Keratinocyte (primary cell): ENCODE measurements at regions not wholly inside any gene's neighbourhood (a gene's known extent, or its start where the extent isn't known, plus 50 kb on each side); places are given as distances from the start of the nearest gene placed in this dataset.
A peak's percentile ranks its signal among the peaks of the same experiment; 100 is the strongest.
"Not testable (repeated sequence)": the region's sequence is repeated elsewhere in the genome, so short reads cannot be mapped to it uniquely, and the experiment has no call there.

Experiments used
- DNase-seq: peaks from one replicate; pipeline ENCODE4 v3.0.0-alpha.2; 2011; ENCODE audit warnings: low read depth, missing footprints, low spot score
- FAIRE-seq: peaks from 2 replicates; lab custom pipeline; 2011; peaks lifted over from hg19 to GRCh38; lab: Jason Lieb, UNC
- H2AFZ ChIP-seq: 2 replicates; pipeline ENCODE4 v1.6.0; 2012; ENCODE audit warnings: low read length, control low read depth, inconsistent platforms; ENCODE audit not compliant: control insufficient read depth
- H3K27ac ChIP-seq: 2 replicates; pipeline ENCODE4 v1.5.1; 2011; ENCODE audit warnings: low read length; ENCODE audit not compliant: control insufficient read depth, insufficient read depth
- H3K27me3 ChIP-seq: 3 replicates; pipeline ENCODE4 v1.6.0; 2011; ENCODE audit warnings: low read length; ENCODE audit not compliant: control insufficient read depth, insufficient read depth; ENCODE audit errors: extremely low read depth
- H3K36me3 ChIP-seq, 2 experiments: 2 replicates in 1 of 2; 3 replicates in 1 of 2; pipeline ENCODE4 v1.5.1; 2011; ENCODE audit warnings: low read length in 2 of 2, mild to moderate bottlenecking in 1 of 2; ENCODE audit not compliant: control insufficient read depth in 2 of 2, insufficient read depth in 2 of 2; ENCODE audit errors: extremely low read depth in 1 of 2
- H3K4me1 ChIP-seq: 3 replicates; pipeline ENCODE4 v1.5.1; 2011; ENCODE audit warnings: low read length; ENCODE audit not compliant: control insufficient read depth, insufficient read depth; ENCODE audit errors: extremely low read depth
- H3K4me2 ChIP-seq: 3 replicates; pipeline ENCODE4 v1.6.0; 2011; ENCODE audit warnings: low read depth, low read length; ENCODE audit not compliant: control insufficient read depth, insufficient read depth; ENCODE audit errors: extremely low read depth
- H3K4me3 ChIP-seq, 3 experiments: fragments of 200-600 bp in 1 of 3; sonication (generic) in 1 of 3; 2 replicates in 2 of 3; 3 replicates in 1 of 3; pipeline ENCODE4 v1.5.1; 2011 to 2016; ENCODE audit warnings: low read length in 3 of 3, mild to moderate bottlenecking in 3 of 3, control low read depth in 2 of 3, inconsistent platforms in 1 of 3, low read depth in 1 of 3, mixed read lengths in 1 of 3, mixed run types in 1 of 3, moderate library complexity in 1 of 3; ENCODE audit not compliant: control insufficient read depth in 2 of 3, insufficient read depth in 2 of 3; ENCODE audit errors: extremely low read depth in 1 of 3
- H3K79me2 ChIP-seq: 2 replicates; pipeline ENCODE4 v1.6.0; 2012; ENCODE audit warnings: low read length; ENCODE audit not compliant: control insufficient read depth, insufficient read depth
- H3K9ac ChIP-seq: 3 replicates; pipeline ENCODE4 v1.6.0; 2011; ENCODE audit warnings: low read length; ENCODE audit not compliant: control insufficient read depth, insufficient read depth; ENCODE audit errors: extremely low read depth
- H3K9me1 ChIP-seq: 3 replicates; pipeline ENCODE4 v1.6.0; 2011; ENCODE audit warnings: low read length; ENCODE audit not compliant: control insufficient read depth, insufficient read depth; ENCODE audit errors: extremely low read depth
- H3K9me3 ChIP-seq: 2 replicates; pipeline ENCODE4 v1.5.1; 2012; ENCODE audit warnings: low read depth, low read length; ENCODE audit not compliant: control insufficient read depth
- H4K20me1 ChIP-seq: 3 replicates; pipeline ENCODE4 v1.6.0; 2011; ENCODE audit warnings: low read length; ENCODE audit not compliant: control insufficient read depth, insufficient read depth; ENCODE audit errors: extremely low read depth
- CTCF ChIP-seq, 3 experiments: IDR thresholded peaks in 1 of 3; conservative IDR thresholded peaks in 1 of 3; optimal IDR thresholded peaks in 1 of 3; 2 replicates in 2 of 3; 3 replicates in 1 of 3; pipeline versions ENCODE3 to v1.5.1; 2011; ENCODE audit warnings: low read length in 3 of 3, mild to moderate bottlenecking in 3 of 3, moderate library complexity in 2 of 3, control low read depth in 1 of 3, inconsistent platforms in 1 of 3; ENCODE audit not compliant: insufficient read depth in 2 of 3; ENCODE audit errors: extremely low read depth in 1 of 3
- EZH2 ChIP-seq: IDR thresholded peaks from one replicate; pipeline ENCODE4 v1.6.1; 2012; ENCODE audit warnings: inconsistent platforms, mild to moderate bottlenecking, low read length, moderate library complexity
- dilution Hi-C: fragments of 300-500 bp; cut with MboI; formaldehyde crosslinking; loops from one replicate; pipeline ENCODE4 v1.7.0; 2020; ENCODE audit warnings: low sequenced_read_pairs; ENCODE audit not compliant: extremely low pct_ligation_motif_present

GRCh38 chr1:219066631-219067349, 106.9 kb upstream of the LYPLAL1 start:
- Histone ChIP-seq H3K9me1 (no peaks in the 10 kb centered on the region), H3K27ac (peak overlapping the region; percentile 14), H3K9ac (no peak overlapping the region), H3K4me2 (no peak overlapping the region), H3K4me3 (no peak overlapping the region), H3K9me3 (no peaks in the 10 kb centered on the region), H3K27me3 (no peaks in the 10 kb centered on the region), H3K36me3 (no peaks in the 10 kb centered on the region), H3K4me1 (peaks cover 8% of the 10 kb centered on the region), H3K79me2 (no peaks in the 10 kb centered on the region), H2AFZ (peak overlapping the region; percentile 47), H4K20me1 (no peaks in the 10 kb centered on the region)
- FAIRE-seq (peak; percentile 64), DNase-seq (no peak)
- dilution Hi-C loops = no loop called here
- TF ChIP-seq CTCF (optimal IDR thresholded peaks at IDR 0.05 in 1 of 3, IDR thresholded peaks at IDR 0.05 in 1 of 3, conservative IDR thresholded peaks at IDR 0.05 in 1 of 3; ENCODE audit: extremely low read depth in 1 of 3, insufficient read depth in 2 of 3, low read length in 3 of 3) = peak in 2 of 3 experiments; percentile 45 to 54
- TF ChIP-seq EZH2 = no peak

GRCh38 chr1:219067350-219067712, 106.3 kb upstream of the LYPLAL1 start:
- Histone ChIP-seq H3K9me3 (no peaks in the 10 kb centered on the region), H3K79me2 (no peaks in the 10 kb centered on the region), H2AFZ (no peak overlapping the region), H4K20me1 (no peaks in the 10 kb centered on the region), H3K9ac (no peak overlapping the region), H3K4me1 (peaks cover 8% of the 10 kb centered on the region), H3K4me2 (no peak overlapping the region), H3K27me3 (no peaks in the 10 kb centered on the region), H3K9me1 (no peaks in the 10 kb centered on the region), H3K4me3 (no peak overlapping the region), H3K36me3 (no peaks in the 10 kb centered on the region), H3K27ac (no peak overlapping the region)
- no peak for DNase-seq
- TF ChIP-seq EZH2 = no peak
- TF ChIP-seq CTCF (optimal IDR thresholded peaks at IDR 0.05 in 1 of 3, IDR thresholded peaks at IDR 0.05 in 1 of 3, conservative IDR thresholded peaks at IDR 0.05 in 1 of 3; ENCODE audit: extremely low read depth in 1 of 3, insufficient read depth in 2 of 3, low read length in 3 of 3) = no peak
- no peak for FAIRE-seq
- dilution Hi-C loops = no loop called here

- dilution Hi-C loops, H3K4me2 ChIP-seq, H3K4me1 ChIP-seq, H3K9ac ChIP-seq, H3K27me3 ChIP-seq, H3K9me3 ChIP-seq, H3K79me2 ChIP-seq, H2AFZ ChIP-seq, DNase-seq, FAIRE-seq, H3K27ac ChIP-seq, H3K36me3 ChIP-seq, H3K4me3 ChIP-seq, H4K20me1 ChIP-seq, H3K9me1 ChIP-seq: not testable (repeated sequence)
Measured at GRCh38 chr1:219070395-219070794, 103.3 kb upstream of the LYPLAL1 start.
